ENCODE measurements at regions not wholly inside any gene's neighbourhood (a gene's known extent, or its start where the extent isn't known, plus 50 kb on each side); places are given as distances from the start of the nearest gene placed in this dataset.

- no peak for TF ChIP-seq POLR2A (IDR thresholded peaks at IDR 0.05)
- TF ChIP-seq CTCF (IDR thresholded peaks at IDR 0.05 in 4 of 5, conservative IDR thresholded peaks at IDR 0.05 in 1 of 5): no peak
Observed at GRCh38 chr10:3976718-3977117, 191.7 kb upstream of the KLF6 start.
